ENCODE measurements at regions not wholly inside any gene's neighbourhood (a gene's known extent, or its start where the extent isn't known, plus 50 kb on each side); places are given as distances from the start of the nearest gene placed in this dataset.

GRCh38 chrX:100512471-100512870, 72.3 kb upstream of the TNMD start:
- DNase-seq = peak; percentile 18

- no peak for DNase-seq
These were observed 84.7 kb upstream of the PCDH19 start for GRCh38 chrX:100494646-100495370.

- DNase-seq = no peak
These were observed 81.1 kb upstream of the PCDH19 start for GRCh38 chrX:100491174-100491573.

GRCh38 chrX:100487795-100488194, 77.7 kb upstream of the PCDH19 start:
- no peak for DNase-seq

- no peak for DNase-seq
These were observed 74.9 kb upstream of the PCDH19 start for GRCh38 chrX:100484971-100485370.

- no peak for DNase-seq
These were observed 69.3 kb upstream of the PCDH19 start for GRCh38 chrX:100479329-100479728.

GRCh38 chrX:100478714-100479306, 68.7 kb upstream of the PCDH19 start:
- no peak for DNase-seq

- no peak for DNase-seq
These were observed 67.9 kb upstream of the PCDH19 start for GRCh38 chrX:100477958-100478357.

- no peak for DNase-seq
These were observed 67.4 kb upstream of the PCDH19 start for GRCh38 chrX:100477467-100477866.
